Activated CD4-positive, alpha-beta T cell treated with anti-CD3 and anti-CD28 coated beads, Interleukin-2, amount 50 U/mL, for 16 hours (primary cell): ENCODE measurements at regions not wholly inside any gene's neighbourhood (a gene's known extent, or its start where the extent isn't known, plus 50 kb on each side); places are given as distances from the start of the nearest gene placed in this dataset.

Experiments used
- DNase-seq: peaks from one replicate; pipeline ENCODE4 v3.0.0-alpha.2; 2020

DNA sequence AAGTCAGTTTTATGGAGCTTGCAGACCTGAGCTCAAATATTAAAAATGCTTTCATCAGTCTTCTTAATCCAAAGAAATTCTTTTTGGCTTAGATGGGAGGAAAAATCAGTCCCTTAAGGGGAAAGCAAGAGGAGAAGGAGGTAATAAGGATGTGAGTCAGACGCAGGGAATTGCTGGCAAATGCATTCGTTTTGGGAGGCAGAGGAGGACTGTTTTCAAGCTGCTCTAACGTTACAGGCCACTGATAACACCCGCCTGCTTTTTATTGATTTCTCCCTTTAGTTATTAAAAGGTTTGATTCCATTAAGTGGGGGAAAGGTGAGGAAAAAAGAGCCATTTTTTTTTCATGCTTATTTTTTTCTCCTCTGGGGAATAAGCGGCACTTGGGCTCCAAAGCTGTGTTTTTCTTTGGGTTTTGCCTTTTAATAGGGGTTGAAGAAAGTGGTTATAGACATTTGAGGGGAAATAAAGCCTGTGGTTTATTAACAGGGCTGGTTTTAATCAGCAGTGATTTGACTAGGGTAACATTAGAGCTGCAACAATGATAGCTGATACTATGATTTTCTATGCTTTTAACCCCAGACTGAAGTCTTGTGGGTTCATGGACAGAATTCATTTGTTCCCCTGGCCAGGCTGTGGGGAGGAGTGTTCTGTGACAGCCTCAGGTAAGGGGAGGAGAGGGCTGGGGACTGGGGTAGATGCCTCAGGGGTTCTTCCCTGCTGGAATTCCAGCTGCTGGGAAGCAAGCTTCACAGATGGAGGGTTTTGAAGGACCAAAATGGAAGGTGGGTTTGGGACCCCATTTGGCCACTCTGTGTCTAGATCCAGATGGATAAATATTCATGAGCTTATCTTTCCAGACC, 225.2 kb downstream of the GAS1 start:
- DNase-seq = no peak

DNA sequence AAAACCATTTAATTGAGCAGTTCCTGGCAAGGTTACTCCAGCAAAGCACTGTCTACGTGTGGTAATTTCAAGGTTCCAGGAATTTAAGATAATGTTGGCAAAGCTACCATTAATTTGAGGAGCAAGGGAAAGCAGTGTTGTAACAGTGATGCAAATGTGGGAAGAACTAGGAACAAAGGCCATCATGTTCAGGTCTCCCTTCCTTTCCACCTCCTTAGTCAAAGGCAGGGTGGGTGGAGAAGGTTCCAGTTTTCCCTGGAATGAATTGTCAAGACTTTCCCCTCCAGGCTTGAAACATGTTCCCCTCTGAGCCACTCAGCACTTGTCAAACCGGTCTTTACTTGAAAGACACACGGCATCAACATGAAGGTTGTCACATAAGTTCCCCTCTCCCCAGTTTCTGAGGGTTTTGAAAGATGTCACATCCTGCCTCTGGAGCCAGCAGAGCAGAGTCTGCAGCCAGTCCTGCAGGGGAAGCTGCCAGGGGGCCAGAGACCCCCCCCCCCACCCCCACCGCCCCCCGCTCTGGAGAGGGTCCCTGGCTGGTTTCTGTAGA, 226.0 kb downstream of the GAS1 start:
- no peak for DNase-seq

DNA sequence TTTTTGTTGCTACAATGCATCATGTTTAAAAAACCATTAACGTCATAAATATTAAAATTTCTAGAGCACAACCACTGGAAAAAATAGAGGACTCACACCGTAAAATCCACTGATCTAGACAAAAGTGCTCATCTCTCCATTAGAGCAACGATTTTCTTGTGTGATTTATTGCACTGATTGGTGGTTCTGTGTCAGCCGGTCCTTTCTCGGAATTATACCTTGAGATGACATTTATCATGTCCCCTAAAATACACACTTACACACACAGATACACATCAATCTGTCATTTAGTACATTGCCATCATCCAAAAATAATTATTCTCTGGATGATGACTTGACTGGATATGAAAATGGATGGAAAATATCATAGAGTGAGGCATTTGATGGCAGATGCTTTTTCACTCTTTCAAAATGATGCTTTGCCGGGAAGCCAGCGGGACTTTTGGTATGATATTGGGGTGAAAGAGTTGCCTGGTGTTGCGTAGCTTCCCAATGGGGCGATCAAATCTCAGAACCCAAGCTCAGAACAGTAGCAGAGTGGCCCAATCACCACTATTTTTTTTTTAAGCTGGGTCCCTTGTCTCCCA, 226.6 kb downstream of the GAS1 start:
- no peak for DNase-seq

DNA sequence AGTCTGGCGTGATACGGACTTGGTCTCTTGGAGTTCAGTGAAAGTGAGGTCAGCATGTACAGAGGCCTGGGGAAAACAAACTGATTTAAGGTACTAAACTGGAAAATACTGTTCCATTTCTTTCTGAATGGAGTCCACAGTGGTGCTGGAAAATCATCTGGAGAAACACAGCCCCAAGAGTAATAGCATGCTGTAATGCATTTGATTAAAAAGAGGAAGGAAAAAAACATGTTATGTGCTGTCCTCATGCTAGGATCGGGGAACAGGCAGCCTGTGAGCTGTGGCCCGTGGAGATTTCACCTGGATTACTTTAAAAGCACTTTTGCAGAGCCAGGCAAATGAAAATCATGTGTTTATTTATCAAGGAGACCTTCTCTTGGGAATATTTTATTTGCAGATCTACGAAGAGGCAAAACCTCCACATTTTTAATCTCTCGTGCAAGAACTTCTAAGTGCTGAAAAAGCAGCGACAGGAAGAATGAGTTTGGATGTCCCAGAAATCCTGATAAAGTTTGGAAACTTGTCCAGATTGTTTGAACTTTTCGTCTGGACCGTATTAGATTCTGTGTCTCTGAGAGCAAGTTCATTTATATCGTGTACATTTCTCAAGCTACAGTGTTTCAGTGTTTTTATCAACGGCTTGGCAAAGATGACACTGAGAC, 228.8 kb downstream of the GAS1 start:
- DNase-seq = no peak

DNA sequence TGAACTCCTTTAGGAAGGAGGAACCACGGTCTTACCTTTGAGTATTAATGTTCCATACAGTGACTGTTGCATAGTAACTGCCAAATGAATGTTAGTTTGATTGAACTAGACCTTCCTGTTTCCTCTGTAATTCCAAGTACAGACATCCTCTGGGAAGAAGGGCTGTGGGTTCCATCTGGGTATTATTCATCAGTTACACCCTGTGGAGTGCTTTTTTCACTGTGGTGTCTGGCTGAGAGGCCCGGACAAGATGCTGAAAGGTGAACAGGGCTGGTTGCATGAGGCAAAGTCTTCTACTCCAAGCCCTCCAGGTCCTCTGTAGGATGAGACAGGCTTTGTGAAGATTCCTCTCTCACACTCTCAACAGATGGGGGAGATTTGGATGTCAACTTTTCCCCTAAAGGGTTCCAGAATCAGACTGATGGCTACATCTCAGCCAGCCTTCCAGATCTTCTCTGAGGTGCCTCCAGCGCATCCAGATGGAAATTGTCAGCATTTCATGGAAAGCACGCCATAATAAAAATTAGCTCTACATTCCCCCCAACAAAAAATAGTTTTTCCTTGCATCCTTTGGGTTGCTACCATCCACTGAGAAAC, 230.9 kb downstream of the GAS1 start:
- no peak for DNase-seq

DNA sequence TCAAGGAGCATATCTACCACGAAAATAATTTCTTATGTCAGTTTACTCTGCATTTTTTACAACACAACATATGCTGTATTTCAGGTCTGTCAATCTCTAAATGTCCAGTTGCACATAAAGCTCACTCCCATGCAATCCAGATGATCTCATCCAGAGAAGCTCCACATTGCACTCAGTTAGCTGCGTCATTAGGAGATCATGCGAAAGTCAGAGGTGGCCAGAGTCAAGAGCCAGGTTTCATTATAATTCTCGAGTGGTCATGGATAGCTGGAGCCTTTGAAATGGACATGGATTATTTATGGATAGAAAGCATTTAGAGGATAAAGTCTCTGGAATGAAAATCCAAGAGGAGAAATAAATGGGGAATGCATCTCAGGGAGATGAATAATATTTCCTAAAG, 232.3 kb downstream of the GAS1 start:
- no peak for DNase-seq

DNA sequence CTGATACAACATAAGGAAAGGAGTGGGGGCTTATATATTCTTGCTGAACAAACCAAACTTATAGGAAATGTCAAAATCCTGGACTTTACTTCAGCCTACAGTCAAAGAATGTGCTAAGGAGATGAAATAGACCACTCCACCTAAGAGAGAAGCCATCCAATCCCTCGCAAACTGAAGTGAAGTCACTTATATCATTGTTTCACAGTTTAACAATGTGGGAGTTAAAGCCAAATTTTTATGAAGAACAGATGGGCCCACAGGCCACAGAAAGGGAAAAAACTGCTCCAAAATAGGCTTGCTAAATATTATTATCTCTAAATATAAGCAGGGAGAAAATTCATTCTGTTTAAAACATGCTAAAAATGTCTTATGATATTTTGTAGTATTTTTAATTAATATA, 233.3 kb downstream of the GAS1 start:
- DNase-seq = no peak

DNA sequence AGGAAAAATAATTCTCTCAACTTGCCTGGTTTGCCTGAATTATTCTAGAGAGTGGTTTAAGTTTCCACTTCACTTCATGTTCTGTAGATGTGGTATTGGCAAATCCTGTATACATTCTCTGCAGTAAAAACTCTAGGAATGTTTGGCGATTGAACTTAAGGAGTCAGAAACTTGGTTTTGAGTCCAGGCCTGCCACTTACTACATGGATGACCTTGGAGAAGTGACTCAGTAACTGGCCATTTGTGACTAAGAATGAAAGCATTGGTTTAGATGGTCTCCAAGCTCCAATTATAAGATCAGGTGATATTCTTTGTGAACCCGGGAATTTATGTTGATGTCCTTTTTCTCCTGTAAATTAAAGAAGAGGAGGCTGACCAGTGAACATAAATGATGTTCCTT, 233.8 kb downstream of the GAS1 start:
- no peak for DNase-seq

DNA sequence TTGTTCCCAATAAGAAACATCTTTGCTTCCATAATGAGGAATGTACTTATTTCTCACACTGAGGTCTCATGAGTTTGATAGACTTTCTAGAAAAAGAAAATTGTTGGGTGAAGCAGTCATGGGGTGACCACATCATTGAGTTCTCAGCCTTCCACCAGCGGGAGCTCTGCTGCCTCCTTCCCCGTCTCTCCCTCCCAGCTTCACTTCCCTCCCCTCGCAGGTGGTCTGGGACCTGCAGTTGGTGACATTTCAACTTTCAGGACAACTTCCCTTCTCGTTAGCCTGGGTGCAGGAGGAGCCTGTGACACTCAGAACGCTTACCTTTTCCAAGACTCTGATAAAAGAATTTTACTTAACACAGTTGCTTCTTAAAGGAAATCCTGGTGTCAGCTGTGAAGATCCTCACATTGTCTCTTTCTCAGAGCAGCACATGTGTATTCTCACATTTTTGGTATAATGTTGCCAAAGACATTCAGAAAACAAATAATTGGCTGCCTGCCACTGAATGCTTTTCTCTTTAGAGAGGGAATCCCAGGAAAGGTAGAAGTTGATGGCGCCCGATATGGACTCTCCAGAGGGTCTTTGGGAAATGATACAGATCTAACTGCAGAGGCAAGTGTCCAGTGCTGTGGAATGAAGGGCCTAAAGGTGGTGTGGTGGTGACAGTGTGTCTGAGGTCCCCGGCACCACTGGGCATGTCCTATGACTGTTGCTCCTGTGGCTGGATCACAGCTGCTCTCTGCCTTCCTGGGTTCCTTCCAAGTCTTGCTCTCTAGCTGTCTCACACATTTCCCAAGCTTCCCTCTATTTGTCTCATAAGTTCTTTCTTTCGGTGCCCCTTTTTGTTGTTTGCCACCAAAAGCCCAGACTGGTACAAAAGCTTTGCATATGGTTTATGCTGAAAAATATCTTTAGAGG, 238.1 kb downstream of the GAS1 start:
- no peak for DNase-seq

DNA sequence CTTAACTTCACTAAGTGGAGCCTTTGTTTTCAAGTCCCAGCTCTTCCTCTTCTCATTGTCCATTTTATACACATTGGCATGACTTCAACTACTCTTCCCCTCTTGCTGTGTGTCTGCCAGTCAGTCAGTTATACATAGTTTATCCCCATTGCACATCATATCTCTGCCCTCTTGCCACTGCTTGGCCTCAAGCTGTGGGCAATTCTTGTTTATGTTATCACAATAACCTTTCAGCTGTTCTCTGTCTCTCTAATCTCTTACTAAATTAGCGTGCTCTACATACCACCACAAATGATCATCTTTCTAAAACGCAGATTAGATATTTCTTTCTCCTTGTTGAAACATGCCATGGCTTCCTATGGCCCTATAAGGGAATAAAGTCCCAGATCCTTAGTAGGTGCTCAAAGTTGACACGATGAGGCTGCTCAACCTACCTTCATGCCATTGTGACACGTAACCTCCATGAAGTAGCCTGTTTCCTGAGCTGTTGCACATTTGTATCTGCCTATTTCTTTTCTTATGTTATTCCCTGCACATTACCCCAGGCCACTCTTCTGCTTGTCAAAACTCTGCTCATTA, 239.3 kb downstream of the GAS1 start:
- DNase-seq = no peak

DNA sequence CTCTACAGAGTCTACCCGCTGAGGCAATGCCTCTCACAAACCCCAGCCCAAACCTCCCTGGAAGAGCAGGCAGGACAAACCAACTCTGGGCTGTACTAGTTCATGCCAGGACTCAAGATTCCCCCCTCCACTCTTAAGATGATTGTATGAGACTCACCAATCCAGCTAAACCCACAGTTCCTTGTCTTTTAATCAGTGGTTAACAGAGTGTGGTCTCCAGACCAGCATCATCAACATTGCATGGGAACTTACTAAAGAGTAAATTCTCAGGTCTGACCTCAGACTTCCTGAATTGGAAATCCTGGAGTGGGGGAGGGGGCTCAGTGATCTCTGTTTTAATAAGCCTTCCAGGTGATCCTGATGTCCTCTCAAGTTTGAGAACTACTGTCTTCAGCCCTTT, 240.9 kb downstream of the GAS1 start:
- no peak for DNase-seq

DNA sequence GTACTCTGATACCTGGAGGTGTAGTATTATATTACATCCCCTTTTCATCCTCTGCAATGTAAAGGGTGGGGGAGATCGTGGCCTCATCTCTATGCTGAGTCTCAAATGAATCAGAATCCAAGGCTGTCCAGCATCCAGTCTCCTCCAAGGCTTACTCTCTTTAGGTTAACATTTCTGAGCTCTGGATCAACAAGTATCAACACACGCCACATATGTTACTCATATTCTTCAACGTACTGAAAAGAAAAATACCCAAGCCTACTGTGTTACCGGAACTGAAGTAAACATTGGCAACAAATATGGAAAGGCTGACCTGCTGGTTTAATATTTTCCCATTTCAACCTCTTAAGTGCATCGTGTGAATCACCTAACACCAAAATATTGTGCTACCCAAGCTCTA, 241.8 kb downstream of the GAS1 start:
- DNase-seq = no peak

DNA sequence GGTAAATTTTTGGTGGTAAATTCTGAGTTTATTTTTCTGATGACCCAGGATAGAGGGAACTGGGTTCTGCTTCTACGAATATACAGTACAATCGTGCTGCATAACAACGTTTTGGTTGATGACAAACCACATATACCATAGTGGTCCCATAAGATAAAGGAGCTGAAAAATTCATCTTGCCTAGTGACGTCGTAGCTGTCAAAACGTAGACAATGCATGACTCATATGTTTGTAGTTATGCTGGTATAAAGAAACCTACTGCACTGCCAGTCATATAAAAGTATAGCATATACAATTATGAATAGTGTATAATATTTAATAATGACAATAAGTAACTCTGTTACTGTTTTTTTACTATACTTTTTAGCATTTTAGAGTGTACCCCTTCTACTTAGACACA, 244.0 kb downstream of the GAS1 start:
- DNase-seq = no peak

DNA sequence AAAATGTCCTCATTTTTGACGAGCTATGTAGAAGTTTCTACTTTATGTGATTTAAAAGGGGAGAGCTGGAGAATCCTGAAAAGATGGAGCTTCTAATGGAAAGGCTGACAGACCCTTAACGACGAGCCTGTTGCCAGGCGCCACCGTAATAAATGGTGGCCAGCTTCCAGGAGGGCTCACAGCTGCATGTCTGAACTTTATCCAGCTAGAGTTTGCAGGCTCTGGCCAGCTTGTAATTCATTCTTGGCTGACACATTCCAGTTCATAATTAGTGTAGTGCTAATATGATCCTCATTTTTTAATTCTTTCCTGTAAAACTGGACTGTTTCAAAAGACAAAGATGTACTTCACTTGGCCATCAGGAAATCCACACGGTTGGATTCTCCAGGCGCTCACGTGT, 246.7 kb downstream of the GAS1 start:
- DNase-seq = no peak

DNA sequence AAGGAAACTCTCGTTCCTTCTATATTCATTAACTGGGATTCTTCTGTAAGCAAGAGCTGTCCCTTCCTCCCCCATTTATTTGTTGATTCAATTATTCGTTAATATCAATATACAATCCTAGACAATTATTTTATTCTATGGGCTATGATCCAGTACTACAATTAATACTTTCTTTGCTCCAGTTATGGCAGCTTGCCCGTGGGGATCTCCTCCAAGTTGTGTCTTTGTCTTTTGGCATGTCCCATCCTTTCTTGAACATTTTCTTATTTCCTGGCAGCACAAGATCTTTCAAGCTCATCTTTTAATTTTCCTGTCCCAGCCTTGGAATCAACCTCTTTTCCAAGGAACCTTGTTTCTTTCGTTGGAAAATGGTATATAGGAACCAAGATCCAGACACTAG, 249.3 kb downstream of the GAS1 start:
- DNase-seq = no peak

DNA sequence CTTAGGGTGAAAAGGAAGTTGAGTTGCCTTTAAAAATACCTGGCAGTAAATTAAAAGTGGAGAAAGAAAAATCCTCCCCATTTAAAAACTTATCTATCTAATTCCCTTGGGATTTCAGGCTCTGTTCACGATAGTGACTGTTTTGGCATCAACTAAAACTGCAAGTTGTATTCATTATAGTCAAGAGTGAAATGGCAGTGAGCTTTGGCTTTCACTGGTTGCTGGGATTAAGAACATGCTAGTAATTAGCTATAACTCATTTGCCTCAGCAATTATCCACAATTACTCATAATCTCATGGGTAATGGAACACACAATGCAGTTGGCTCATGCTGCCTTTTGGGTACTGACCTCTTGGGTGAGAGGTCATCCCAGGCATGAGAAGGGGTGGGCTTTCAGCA, 250.1 kb downstream of the GAS1 start:
- no peak for DNase-seq

DNA sequence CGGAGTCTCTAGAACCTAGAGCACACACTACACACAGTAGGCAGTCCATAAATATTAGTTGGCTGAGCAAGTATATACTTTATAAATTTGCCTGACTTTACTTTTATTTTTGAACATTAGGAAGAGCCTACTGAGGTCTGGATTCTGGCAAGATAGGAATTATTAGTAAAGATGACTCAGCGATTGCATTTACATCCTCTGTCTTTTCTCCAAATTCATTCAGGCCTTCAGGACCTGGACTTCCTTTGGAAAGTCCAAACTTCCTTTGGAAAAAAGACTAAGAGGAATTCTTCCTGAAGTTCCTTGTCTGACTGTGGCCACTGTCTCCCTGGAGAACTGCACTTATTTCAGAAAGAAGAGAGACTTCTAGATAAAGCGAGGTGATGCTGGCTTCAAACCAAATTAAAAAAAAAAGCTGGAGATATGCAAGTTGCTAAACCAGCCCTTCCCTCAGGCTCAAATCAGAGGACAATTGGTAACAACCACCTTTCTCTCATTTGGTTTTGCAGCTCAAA, 251.3 kb downstream of the GAS1 start:
- no peak for DNase-seq

DNA sequence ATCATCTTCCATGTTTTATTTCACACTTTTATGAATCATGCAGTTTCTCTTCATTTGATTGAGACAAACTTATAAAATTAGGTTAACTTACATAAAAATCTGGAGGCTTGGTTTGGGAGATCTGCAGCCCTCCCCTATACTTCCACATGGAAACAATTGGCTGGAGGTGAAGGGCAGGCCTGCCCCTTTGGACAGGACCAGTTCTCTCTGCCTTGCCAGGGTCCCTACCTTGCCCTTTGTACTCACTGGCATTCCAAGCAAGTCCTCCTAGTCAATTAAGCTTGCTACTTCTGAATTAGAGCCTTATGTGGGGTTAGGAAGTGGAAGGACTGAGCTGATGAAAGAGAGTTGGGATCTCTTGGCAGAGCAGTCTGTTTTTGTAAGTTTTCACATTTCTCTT, 257.3 kb downstream of the GAS1 start:
- no peak for DNase-seq

DNA sequence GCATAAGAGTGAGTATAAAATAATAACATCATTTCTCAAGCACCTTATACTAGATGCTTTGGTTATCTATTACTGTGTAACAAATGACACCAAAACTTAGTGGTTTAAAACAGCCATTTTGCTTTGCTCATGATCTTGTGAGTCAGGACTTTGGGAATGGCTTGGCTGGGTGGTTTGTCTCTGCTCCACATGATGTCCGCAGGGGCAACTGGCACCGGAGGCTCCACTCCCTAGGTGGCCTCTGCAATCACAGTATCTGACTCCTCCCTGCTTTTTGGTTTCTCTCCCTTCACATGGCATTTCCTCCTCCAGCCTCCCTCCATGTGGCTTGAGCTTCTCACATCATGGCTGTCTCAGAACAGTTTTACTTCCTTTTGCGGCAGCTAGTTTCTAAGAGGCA, 259.5 kb downstream of the GAS1 start:
- no peak for DNase-seq

DNA sequence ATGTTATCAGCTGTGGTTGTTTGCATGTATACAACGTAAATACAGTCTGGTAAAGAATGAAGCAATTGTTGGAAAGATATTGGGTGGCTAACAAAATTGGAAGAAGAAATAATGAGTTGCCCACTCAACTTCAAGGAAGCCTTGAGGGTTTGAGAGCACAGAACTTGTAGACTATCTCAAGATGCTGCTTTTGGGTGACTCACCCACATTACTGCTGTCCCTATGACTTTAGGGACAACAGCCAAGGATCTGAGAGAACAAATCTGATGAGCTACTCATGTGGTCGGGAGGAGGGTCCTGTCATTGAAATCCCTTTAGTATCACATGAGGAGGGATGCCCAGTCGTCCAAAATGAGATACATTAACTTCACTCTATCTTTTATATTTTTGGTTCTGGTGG, 261.8 kb downstream of the GAS1 start:
- no peak for DNase-seq

DNA sequence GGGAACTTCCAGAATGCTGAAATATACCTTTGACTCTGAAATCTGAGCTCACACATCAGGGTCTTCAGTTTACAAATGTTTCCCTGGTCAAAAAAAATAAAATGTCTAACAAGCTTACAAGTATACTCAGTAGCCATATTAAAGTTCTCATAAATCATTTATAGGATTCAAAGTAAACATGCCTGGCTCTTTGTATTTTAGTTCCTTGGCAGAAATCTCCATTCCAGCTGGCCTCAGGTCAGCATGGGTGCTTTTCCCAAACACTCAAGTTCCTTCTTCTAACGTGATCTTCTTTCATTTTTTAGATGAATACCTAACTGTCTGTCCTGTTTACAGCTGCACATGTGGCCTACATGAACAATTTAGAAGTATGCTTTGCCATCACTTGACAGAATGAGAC, 263.2 kb downstream of the GAS1 start:
- DNase-seq = no peak

DNA sequence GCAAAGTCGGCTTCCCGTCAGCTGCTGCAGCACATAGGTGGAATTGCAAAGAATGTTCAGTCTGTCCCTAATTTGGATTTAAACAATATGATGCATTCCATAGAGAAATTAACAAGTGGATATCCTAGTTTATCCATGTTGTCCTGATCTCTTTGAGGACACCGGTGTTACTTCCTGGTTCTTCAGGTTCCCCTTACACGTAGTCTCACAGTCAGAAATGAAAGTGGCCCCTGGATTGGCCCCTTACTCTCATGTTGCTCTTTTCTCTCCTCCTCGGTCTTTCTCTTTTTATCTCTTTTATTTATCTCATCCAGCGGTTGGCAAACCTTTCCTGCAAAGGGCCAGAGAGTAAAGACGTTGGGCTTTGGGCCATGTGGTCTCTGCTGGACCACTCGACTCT, 265.1 kb downstream of the GAS1 start:
- DNase-seq = no peak
